Nephron (organoid): ENCODE measurements at regions not wholly inside any gene's neighbourhood (a gene's known extent, or its start where the extent isn't known, plus 50 kb on each side); places are given as distances from the start of the nearest gene placed in this dataset.

ENCODE experiments used
- H3K27ac Mint-ChIP-seq, 3 experiments: 2 replicates each; pipeline ENCODE4 v1.8.0; 2020; ENCODE audit warnings: mixed read lengths in 3 of 3, mild to moderate bottlenecking in 2 of 3, moderate library complexity in 1 of 3
- H3K27me3 Mint-ChIP-seq: 2 replicates; pipeline ENCODE4 v1.8.0; 2021; ENCODE audit warnings: low read depth, mild to moderate bottlenecking, moderate library complexity, mixed read lengths
- H3K36me3 Mint-ChIP-seq: 2 replicates; pipeline ENCODE4 v1.8.0; 2020; ENCODE audit warnings: low read depth, mixed read lengths
- H3K4me1 Mint-ChIP-seq: 2 replicates; pipeline ENCODE4 v1.8.0; 2020; ENCODE audit warnings: mixed read lengths
- H3K4me3 Mint-ChIP-seq, 3 experiments: 2 replicates each; pipeline ENCODE4 v1.8.0; 2020; ENCODE audit warnings: mild to moderate bottlenecking in 3 of 3, mixed read lengths in 3 of 3, moderate library complexity in 2 of 3
- H3K9me3 Mint-ChIP-seq: 2 replicates; pipeline ENCODE4 v1.8.0; 2020; ENCODE audit warnings: mixed read lengths
- CTCF ChIP-seq, 3 experiments: fragments of 200-600 bp; sonication (generic); IDR thresholded peaks; one replicate each; pipeline ENCODE4 v1.5.0; 2021; ENCODE audit warnings: antibody characterized with exemption in 3 of 3; ENCODE audit not compliant: unreplicated experiment in 3 of 3

GRCh38 chr5:112685386-112685785 lies 52.3 kb upstream of the APC start:
- Mint-ChIP-seq H3K4me3 (no peak overlapping the region), H3K27ac (no peak overlapping the region), H3K36me3 (no peaks in the 10 kb centered on the region), H3K9me3 (no peaks in the 10 kb centered on the region), H3K27me3 (peaks cover 5% of the 10 kb centered on the region), H3K4me1 (peaks cover 36% of the 10 kb centered on the region)
- no peak for TF ChIP-seq CTCF (IDR thresholded peaks at IDR 0.05; ENCODE audit: unreplicated experiment in 3 of 3)

GRCh38 chr5:112685931-112686330 lies 51.8 kb upstream of the APC start:
- no peaks in the 10 kb centered on the region for H3K36me3 Mint-ChIP-seq
- no peak overlapping the region for H3K27ac Mint-ChIP-seq
- peaks cover 5% of the 10 kb centered on the region for H3K27me3 Mint-ChIP-seq
- no peaks in the 10 kb centered on the region for H3K9me3 Mint-ChIP-seq
- TF ChIP-seq CTCF (IDR thresholded peaks at IDR 0.05; ENCODE audit: unreplicated experiment in 3 of 3): no peak
- no peak overlapping the region for H3K4me3 Mint-ChIP-seq
- peaks cover 37% of the 10 kb centered on the region for H3K4me1 Mint-ChIP-seq

GRCh38 chr5:112686675-112687074 lies 51.0 kb upstream of the APC start:
- no peaks in the 10 kb centered on the region for H3K36me3 Mint-ChIP-seq
- H3K9me3 Mint-ChIP-seq: no peaks in the 10 kb centered on the region
- H3K27ac Mint-ChIP-seq: no peak overlapping the region

GRCh38 chr5:112687306-112687705 lies 50.4 kb upstream of the APC start:
- Mint-ChIP-seq H3K9me3 (no peaks in the 10 kb centered on the region), H3K4me3 (no peak overlapping the region), H3K27ac (no peak overlapping the region), H3K36me3 (no peaks in the 10 kb centered on the region), H3K4me1 (peaks cover 37% of the 10 kb centered on the region), H3K27me3 (peaks cover 11% of the 10 kb centered on the region)
- no peak for TF ChIP-seq CTCF (IDR thresholded peaks at IDR 0.05; ENCODE audit: unreplicated experiment in 3 of 3)

More at GRCh38 chr5:112686675-112687074, 51.0 kb upstream of the APC start:
- TF ChIP-seq CTCF (IDR thresholded peaks at IDR 0.05; ENCODE audit: unreplicated experiment in 3 of 3): no peak
- no peak overlapping the region for H3K4me3 Mint-ChIP-seq
- H3K27me3 Mint-ChIP-seq: peaks cover 5% of the 10 kb centered on the region
- peaks cover 37% of the 10 kb centered on the region for H3K4me1 Mint-ChIP-seq
